Left ventricle myocardium inferior (tissue), 1 donor: ENCODE measurements at regions not wholly inside any gene's neighbourhood (a gene's known extent, or its start where the extent isn't known, plus 50 kb on each side); places are given as distances from the start of the nearest gene placed in this dataset.

Experiments used
- DNase-seq: peaks from one replicate; pipeline ENCODE4 v3.0.0-alpha.2; 2020
- H3K27ac ChIP-seq: fragments of 200-600 bp; replicated peaks from 2 replicates; pipeline ENCODE4 v1.8.0; 2021
- H3K27me3 ChIP-seq: fragments of 200-600 bp; 2 replicates; pipeline ENCODE4 v1.8.0; 2021; ENCODE audit warnings: low read depth
- H3K36me3 ChIP-seq: fragments of 200-600 bp; 2 replicates; pipeline ENCODE4 v1.8.0; 2021
- H3K4me1 ChIP-seq: fragments of 200-600 bp; 2 replicates; pipeline ENCODE4 v1.8.0; 2021
- H3K4me3 ChIP-seq: fragments of 200-600 bp; 2 replicates; pipeline ENCODE4 v1.8.0; 2021; ENCODE audit warnings: mild to moderate bottlenecking, moderate library complexity
- H3K9me3 ChIP-seq: fragments of 200-600 bp; replicated peaks from 2 replicates; pipeline ENCODE4 v1.8.0; 2021
- CTCF ChIP-seq: fragments of 200-600 bp; IDR thresholded peaks from 2 replicates; pipeline ENCODE4 v1.8.0; 2021; ENCODE audit warnings: antibody characterized with exemption, mild to moderate bottlenecking, borderline replicate concordance
- intact Hi-C: fragments of 100-400 bp; cut with micrococcal nuclease; formaldehyde crosslinking; loops from one replicate; pipeline ENCODE4 v1.11.0; 2022
- donor health status: DM: no; HTN: yes; CAD: no; lungs with severe emphysema.

GRCh38 chr3:11720917-11721411, 77.2 kb upstream of the VGLL4 start:
- Histone ChIP-seq H3K27ac (peak overlapping the region; percentile 93), H3K9me3 (no peaks in the 10 kb centered on the region)
- intact Hi-C loops = no loop called here

GRCh38 chr3:11720304-11720898, 76.7 kb upstream of the VGLL4 start:
- Histone ChIP-seq H3K9me3 (no peaks in the 10 kb centered on the region), H3K4me3 (peak overlapping the region; percentile 81), H3K4me1 (peaks cover 47% of the 10 kb centered on the region), H3K27ac (peak overlapping the region; percentile 93), H3K36me3 (no peaks in the 10 kb centered on the region), H3K27me3 (no peaks in the 10 kb centered on the region)
- TF ChIP-seq CTCF = no peak
- intact Hi-C loops = no loop called here
- DNase-seq = peak; percentile 57

More at GRCh38 chr3:11720917-11721411, 77.2 kb upstream of the VGLL4 start:
- H3K4me3 ChIP-seq = peak overlapping the region; percentile 81
- no peaks in the 10 kb centered on the region for H3K27me3 ChIP-seq
- DNase-seq = no peak
- no peaks in the 10 kb centered on the region for H3K36me3 ChIP-seq
- TF ChIP-seq CTCF = no peak
- peaks cover 47% of the 10 kb centered on the region for H3K4me1 ChIP-seq

- DNase-seq = peak; percentile 70
- H3K4me3 ChIP-seq = peak overlapping the region; percentile 81
- H3K27me3 ChIP-seq = no peaks in the 10 kb centered on the region
- no peaks in the 10 kb centered on the region for H3K36me3 ChIP-seq
- H3K9me3 ChIP-seq = no peaks in the 10 kb centered on the region
- no peak for TF ChIP-seq CTCF
- peaks cover 47% of the 10 kb centered on the region for H3K4me1 ChIP-seq
- intact Hi-C loops = no loop called here
- peak overlapping the region; percentile 93 for H3K27ac ChIP-seq
Observed at GRCh38 chr3:11719406-11720303, 75.9 kb upstream of the VGLL4 start.

DNA sequence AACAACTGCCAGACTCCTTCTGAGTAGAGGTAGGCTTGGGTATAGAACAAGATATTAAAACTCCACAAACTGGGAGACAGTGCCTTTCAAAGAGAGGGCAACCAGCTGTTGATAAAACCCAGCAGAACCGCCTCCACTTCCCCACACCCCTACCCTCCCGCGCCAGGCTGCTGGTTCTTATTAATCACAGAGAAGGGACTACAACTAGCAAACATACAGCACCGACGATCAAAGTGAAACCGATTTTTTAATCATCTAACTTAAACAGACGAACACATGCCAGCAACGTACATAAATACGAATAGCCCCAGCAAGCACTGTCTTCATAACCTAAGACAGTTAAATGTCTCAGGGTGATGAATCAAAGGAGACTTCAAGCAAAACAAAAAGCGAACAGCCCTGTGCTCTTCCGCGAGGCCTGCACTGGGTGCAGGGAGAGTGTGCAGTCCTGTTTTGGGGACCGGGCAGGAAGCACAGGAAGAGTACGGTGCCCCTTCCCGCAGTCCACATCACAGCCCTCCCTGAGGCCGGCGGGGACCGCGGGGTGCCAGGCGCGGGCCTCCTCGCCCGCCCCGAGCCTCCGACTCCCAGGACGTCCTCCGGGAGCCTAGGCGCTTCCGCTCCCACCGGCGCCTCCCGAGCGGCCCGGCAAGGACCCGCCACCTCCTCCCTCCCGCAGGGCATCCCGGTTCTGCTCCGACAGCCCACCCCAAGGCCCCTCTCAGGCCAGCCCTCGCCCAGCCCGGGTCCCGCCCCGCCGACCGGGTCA, 75.1 kb upstream of the VGLL4 start:
- intact Hi-C loops = no loop called here
- Histone ChIP-seq H3K27me3 (no peaks in the 10 kb centered on the region), H3K9me3 (no peaks in the 10 kb centered on the region), H3K4me3 (peak overlapping the region; percentile 81), H3K27ac (peak overlapping the region; percentile 93), H3K4me1 (peaks cover 47% of the 10 kb centered on the region), H3K36me3 (no peaks in the 10 kb centered on the region)
- no peak for TF ChIP-seq CTCF
- DNase-seq = peak; percentile 44
